Stimulated activated CD8-positive, alpha-beta memory T cell treated with anti-CD3 and anti-CD28 coated beads, Interleukin-4, amount 100 ng/mL, for 48 hours (primary cell): ENCODE measurements at regions not wholly inside any gene's neighbourhood (a gene's known extent, or its start where the extent isn't known, plus 50 kb on each side); places are given as distances from the start of the nearest gene placed in this dataset.
"Not testable (repeated sequence)": the region's sequence is repeated elsewhere in the genome, so short reads cannot be mapped to it uniquely, and the experiment has no call there.

Experiments used
- DNase-seq: peaks from one replicate; pipeline ENCODE4 v3.0.0-alpha.2; 2020

DNA sequence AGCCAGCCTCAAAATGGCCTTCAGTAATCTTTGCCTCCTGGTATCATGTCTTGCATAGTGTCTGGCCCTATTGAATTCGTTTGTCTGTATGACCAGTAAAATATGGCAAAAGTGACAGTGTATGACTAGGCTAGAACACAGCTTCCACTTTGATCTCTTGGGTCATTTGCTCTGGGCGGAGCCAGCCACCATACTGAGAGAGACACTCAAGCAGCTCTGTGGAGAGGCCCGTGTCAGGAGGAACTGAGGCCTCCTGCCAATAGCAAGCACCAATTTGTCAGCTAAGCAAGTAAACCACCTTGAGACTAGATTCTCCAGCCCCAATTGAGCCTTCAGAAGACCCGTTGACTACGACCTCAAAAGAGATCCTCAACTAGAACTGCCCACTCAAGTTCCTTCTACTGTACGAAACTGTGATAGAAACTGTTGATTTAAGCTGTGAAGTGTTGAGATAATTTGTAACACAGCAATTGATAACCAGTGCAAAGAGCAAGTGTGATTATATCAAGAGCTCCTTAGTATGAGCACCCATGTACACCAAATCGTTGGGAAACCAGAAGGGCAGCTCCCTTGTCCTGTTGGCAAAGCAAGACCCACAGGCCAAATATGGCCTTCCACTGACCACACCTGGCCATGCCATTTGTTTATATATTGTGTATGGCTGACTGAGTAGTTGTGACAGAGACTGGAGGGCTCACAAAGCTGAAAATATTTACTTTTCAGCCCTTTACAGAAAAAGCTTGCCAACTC, 52.7 kb upstream of the SERBP1 start:
- no peak for DNase-seq

GRCh38 chr1:67484492-67484891, 54.3 kb upstream of the SERBP1 start:
- DNase-seq, result no peak

DNA sequence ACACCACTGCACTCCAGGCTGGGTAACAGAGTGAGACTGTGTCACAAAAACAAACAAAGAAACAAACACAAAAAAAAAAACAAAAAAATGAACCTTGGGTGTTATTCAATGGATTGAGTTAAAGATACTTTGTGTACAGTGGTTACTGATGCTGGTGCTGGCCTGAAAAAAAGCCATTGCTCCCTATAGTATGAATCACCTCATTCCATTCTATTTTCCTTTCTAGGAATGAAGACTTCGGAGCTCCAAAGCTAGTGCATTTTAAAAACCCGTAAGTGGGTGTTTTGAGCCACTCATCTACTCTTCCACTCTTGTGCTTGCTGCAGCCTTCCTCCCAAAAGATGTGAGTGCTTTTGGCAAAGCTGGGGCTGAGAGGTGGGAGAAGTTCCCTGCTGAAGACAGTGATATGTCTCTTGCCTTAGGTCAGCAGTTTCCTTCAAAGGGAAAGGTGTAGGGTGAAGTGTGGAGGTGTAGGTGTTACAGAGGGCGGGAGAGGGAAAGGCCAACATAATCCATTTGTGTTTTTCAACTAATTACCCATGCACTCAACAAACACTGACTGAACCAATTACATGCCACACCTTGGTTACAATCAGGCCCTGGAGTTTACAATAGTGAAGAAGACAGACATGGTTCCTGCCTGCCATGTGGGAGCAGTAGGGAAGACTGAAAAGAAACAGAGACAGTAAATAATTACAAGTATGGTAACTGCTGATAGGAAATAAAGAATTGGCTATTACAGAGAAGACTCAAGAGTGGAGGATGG, 55.0 kb upstream of the SERBP1 start:
- DNase-seq, result no peak

GRCh38 chr1:67489643-67490042, 59.4 kb upstream of the SERBP1 start:
- no peak for DNase-seq

- DNase-seq, result no peak
Measured at GRCh38 chr1:67491280-67491679, 61.1 kb upstream of the SERBP1 start.

- DNase-seq, result no peak
Measured at GRCh38 chr1:67493148-67493547, 62.9 kb upstream of the SERBP1 start.

DNA sequence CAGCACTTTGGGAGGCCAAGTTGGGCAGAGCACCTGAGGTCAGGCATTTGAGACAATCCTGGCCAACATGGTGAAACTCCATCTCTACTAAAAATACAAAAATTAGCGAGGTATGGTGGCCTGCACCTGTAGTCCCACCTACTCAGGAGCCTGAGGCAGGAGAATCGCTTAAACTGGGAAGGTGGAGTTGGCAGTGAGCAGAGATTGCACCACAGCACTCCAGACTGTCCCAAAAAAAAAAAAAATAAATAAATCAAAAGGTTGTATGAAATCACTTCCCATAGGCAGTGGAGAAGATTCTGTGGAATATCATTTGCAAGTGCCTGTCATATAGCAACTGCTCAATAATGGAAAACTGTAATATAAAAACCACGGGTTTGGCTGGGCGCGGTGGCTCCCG, 65.1 kb upstream of the SERBP1 start:
- DNase-seq, result no peak

- DNase-seq, result no peak
Measured at GRCh38 chr1:67496329-67496728, 66.1 kb upstream of the SERBP1 start.

DNA sequence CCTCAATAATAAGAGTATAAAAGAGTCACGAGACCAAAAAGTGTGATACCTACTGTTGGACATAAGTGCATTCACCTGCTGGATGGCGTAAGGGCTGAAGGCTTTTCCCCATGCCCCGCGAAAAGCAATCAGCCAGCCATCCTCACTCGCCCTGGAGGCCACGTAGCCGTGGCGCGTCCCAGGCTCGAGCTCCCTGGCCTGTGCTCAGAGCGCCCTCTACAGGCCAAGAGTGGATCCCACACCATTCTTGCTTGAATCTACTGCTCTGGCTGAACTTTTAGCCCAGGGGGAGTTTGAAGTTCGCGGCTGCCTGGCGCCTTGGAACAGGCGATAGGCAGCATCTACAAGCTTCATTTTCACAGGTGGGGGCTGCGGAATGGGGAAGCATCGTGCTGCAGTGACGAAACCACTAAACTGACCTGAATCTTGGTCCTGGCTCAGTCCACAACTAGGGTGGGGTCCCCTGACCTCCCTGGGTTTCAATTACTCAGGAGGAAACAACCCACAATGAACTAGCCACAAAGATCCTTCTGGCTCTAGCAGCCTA, 70.3 kb upstream of the SERBP1 start:
- peak; percentile 91 for DNase-seq

GRCh38 chr1:67503974-67504373, 73.8 kb upstream of the SERBP1 start:
- DNase-seq, result no peak

DNA sequence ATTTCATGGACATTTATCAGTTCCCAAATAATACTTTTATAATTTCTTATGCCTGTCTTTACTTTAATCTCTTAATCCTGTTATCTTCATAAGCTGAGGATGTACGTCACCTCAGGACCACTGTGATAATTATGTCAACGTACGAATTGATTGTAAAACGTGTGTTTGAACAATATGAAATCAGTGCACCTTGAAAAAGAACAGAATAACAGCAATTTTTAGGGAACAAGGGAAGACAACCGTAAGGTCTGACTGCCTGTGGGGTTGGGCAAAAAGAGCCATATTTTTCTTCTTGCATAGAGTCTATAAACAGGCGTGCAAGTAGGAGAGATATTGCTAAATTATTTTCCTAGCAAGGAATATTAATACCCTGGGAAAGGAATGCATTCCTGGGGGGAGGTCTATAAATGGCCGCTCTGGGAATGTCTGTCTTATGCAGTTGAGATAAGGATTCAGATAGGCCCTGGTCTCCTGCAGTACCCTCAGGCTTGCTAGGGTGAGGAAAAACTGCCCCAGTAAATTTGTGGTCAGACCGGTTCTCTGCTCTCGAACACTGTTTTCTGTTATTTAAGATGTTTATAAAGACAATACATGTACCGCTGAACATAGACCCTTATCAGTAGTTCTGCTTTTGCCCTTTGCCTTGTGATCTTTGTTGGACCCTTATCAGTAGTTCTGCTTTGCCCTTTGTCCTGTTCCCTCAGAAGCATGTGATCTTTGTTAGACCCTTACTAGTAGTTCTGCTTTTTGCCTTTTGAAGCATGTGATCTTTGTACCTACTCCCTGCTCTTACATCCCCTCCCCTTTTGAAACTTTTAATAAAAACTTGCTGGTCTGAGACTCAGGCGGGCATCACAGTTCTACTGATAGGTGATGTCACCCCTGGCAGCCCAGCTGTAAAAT, 83.4 kb upstream of the SERBP1 start:
- not testable (repeated sequence) for DNase-seq

DNA sequence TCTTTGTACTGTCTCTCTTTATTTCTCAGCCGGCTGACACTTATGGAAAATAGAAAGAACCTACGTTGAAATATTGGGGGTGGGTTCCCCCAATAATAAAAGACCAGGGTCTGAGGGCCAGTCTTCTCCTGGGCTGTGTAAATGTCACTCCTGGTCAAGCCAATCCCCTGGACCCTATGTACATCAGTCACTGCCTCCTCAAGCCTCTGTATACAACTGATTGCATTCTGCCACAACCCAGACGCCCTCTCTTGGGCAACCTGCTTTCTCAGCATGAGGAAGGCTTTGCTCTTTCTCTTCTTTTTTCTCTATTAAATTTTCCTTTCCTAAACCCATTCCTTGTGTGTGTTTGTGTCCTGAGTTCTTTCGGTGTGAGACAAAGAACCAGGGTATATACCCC, 84.1 kb upstream of the SERBP1 start:
- no peak for DNase-seq

- DNase-seq, result no peak
Measured at GRCh38 chr1:67514786-67515185, 84.6 kb upstream of the SERBP1 start.

DNA sequence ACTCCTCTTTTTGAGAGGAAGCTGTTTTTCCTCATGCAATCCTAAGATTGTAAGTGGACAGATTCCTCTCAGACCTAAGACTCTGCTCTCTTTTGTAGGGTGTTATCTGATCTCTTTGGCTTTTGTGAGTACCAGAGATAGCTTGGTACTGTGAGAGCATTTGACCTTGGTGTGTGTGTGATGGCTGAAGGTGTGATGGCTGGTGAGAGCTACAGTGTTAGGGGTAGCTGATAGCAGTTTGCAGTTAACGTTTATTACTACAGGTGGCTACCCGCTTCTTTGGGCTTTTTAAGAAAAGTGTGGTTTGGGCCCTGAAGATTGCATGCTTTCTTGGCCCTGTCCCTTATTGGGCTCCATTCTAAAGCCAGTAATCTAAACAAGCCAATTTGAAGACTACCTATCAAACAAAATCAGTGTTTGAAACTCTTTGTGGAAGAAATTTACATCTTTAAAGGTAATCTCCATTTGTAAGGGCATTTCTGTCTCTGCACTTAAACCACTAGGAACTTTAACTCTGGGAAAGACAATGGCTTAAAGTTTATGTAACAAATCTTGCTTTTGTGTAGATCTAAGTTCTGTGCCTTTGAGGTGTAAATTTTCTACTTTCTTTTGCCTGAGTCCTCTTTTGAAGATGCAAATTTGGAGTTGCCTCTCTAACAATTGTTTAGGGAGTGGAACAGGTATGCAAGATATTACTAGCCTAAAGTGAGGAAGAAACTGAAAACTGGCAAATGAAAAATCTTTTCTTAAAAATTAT, 85.3 kb upstream of the SERBP1 start:
- no peak for DNase-seq

DNA sequence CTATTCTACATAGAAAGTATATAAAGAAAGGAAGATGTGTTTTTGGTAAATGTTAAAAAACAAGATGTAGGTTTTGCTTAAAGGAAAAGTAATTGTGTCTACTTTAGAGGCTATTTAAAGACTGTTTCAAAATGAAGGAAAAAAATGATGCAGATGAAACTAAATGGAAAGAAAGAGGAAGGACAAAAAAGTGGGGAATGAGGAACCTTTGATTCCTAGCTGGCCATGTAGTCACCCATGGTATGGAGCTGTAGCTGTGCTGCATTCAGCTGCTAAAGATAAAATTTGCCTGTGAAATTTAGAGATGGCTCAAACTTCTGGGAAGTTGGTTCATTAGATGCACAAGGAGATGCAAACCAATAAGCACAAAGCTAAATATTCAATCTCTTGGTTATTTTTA, 86.8 kb upstream of the SERBP1 start:
- no peak for DNase-seq

DNA sequence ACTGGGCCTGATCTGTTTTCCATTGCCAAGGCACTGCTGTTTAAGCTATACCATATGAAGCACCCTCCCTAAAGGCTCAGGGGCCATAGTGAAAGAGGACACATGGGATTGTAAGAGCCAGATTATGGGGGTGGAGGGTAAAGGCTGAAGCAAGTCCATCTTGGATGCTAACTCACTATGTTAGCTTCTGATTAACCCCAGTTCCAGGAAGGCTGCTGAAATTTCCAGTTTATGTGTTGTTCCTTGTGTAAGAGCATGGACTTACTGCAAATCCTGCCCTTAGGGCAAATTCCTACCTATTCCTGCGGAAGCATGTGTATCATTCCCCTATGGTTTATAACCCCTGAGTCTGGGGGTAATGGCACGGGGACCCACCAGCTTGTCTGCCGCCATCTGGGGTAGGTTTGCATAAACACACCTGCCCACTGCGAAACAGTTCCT, 91.8 kb upstream of the SERBP1 start:
- no peak for DNase-seq

DNA sequence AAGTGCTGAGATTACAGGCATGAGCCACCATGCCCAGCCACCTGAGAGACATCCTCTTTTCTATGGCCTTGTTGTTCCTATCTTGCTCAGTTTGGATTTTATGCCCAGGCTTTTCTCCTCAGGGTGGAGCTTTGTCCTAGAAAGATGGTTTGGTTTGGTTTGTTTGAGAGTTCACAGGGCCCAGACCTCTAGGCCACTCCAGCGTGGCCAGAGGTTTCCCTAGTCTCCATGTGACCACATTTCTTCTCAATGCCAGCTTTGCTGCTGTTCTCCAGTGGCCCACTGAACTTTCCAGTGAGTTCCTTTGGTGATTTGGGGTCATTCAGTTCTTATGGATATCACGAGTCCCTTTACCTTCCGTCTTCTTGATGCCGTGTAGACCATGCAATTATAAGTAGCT, 92.6 kb upstream of the SERBP1 start:
- DNase-seq, result no peak

GRCh38 chr1:67524143-67525052, 94.2 kb upstream of the SERBP1 start:
- no peak for DNase-seq

- DNase-seq, result no peak
Measured at GRCh38 chr1:67525053-67525760, 95.0 kb upstream of the SERBP1 start.

DNA sequence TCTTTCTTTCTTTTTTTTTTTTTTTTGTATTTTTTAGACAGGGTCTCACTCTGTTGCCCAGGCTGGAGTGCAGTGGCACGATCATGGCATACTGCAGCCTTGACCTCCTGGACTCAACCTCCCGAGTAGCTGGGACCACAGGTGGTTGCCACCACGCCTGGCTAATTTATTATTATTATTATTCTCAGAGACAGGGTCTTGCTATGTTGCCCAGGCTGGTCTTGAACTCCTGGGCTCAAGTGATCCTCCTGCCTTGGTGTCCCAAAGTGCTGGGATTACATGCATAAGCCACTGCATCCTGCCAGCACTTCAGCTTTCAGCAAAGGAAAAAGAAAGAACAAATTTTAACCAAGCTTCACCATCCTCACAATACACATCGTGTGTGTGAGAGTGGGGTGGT, 97.9 kb upstream of the SERBP1 start:
- no peak for DNase-seq

DNA sequence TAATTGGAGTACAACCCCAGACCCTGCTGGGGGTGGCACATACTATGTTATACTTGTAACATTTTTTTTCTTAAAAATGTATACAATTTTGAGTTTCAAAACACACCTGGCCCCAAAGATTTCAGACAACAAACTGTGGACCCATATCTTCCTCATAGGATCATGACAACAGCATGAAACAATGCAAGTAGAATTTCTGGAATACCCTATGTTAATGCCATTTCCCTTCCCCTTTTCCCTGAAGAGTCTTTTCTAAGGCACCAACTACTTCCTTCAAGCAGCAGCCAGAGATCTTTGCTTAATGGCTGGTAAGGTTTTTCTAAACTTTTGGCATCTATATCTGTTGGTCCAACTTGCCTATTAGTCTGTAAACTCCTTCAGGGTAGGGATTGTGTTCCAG, 99.9 kb upstream of the SERBP1 start:
- DNase-seq, result no peak
